Breast epithelium (tissue), 4 donors: ENCODE measurements at regions not wholly inside any gene's neighbourhood (a gene's known extent, or its start where the extent isn't known, plus 50 kb on each side); places are given as distances from the start of the nearest gene placed in this dataset.

Experiments
- DNase-seq, 2 donors: peaks; one replicate each; pipeline ENCODE4 v3.0.0-alpha.2; 2019; ENCODE audit warnings: low spot score in 2 of 2
- H3K27ac ChIP-seq, 2 donors: fragments of 200-600 bp; sonication (generic) in 1 of 2; one replicate each; pipeline ENCODE4 v1.5.1; 2016 to 2019; ENCODE audit warnings: mild to moderate bottlenecking in 1 of 2
- H3K27me3 ChIP-seq, 2 donors: fragments of 200-600 bp; sonication (generic) in 1 of 2; one replicate each; pipeline versions ENCODE4 v1.5.1 to v1.6.0; 2017 to 2019; ENCODE audit warnings: control low read depth in 1 of 2, mild to moderate bottlenecking in 1 of 2
- H3K36me3 ChIP-seq: fragments of 200-600 bp; one replicate; pipeline ENCODE4 v1.5.1; 2019
- H3K4me1 ChIP-seq, 2 donors: fragments of 200-600 bp; sonication (generic); one replicate each; pipeline ENCODE4 v1.5.1; 2016 to 2019; ENCODE audit warnings: control low read depth in 1 of 2
- H3K4me3 ChIP-seq, 3 donors: fragments of 200-600 bp; sonication (generic); 1 replicate in 2 of 3; 2 replicates in 1 of 3; pipeline ENCODE4 v1.5.1; 2016 to 2019; ENCODE audit warnings: mild to moderate bottlenecking in 3 of 3, moderate library complexity in 2 of 3
- H3K9me3 ChIP-seq, 2 donors: fragments of 200-600 bp; sonication (generic) in 1 of 2; one replicate each; pipeline ENCODE4 v1.5.1; 2016 to 2019; ENCODE audit warnings: control low read depth in 1 of 2
- POLR2A ChIP-seq: fragments of 450-650 bp; IDR thresholded peaks from one replicate; pipeline ENCODE4 v1.6.1; 2016; ENCODE audit warnings: antibody characterized with exemption, mild to moderate bottlenecking, moderate library complexity
- POLR2AphosphoS5 ChIP-seq, 3 donors: sonication (generic); formaldehyde crosslinking; IDR thresholded peaks; one replicate each; pipeline ENCODE4 v1.6.1; 2017; ENCODE audit warnings: antibody characterized with exemption in 3 of 3
- intact Hi-C: fragments of 100-400 bp; cut with DNase I; formaldehyde crosslinking; loops from one replicate; pipeline ENCODE4 v1.15.1; 2023; ENCODE audit warnings: low total_unique reads
- TF ChIP-seq, protein P1 (sequence below), 3 donors: fragments of 450-650 bp; IDR thresholded peaks; one replicate each; pipeline ENCODE4 v1.5.1; 2016 to 2017; ENCODE audit warnings: antibody characterized with exemption in 3 of 3, mild to moderate bottlenecking in 3 of 3, moderate library complexity in 3 of 3

DNA sequence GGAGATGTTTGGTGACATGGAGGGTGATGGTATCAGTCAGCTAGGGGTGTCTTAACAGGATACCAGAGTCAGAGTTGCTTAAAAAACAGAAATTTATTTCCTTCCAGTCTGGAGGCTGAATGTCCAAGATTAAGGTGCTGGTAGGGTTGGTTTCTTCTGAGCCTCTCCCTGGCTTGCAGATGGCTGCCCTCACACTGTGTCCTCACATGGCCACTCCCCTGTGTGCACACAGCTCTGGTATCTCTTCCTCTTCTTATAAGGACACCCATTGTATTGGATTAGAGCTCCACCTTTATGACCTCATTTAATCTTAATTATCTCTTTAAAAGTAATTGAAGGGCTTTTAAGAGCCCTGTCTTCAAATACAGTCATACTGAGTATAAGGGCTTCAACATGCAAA is 431.8 kb upstream of the MMS22L start:
- no peak overlapping the region for H3K27ac ChIP-seq
- H3K4me1 ChIP-seq, result no peaks in the 10 kb centered on the region
- no peaks in the 10 kb centered on the region for H3K27me3 ChIP-seq
- no peak for DNase-seq
- no peaks in the 10 kb centered on the region for H3K9me3 ChIP-seq
- H3K36me3 ChIP-seq, result no peaks in the 10 kb centered on the region
- intact Hi-C loops, result no loop called here
- H3K4me3 ChIP-seq, result no peak overlapping the region
- TF ChIP-seq, protein P1, sequence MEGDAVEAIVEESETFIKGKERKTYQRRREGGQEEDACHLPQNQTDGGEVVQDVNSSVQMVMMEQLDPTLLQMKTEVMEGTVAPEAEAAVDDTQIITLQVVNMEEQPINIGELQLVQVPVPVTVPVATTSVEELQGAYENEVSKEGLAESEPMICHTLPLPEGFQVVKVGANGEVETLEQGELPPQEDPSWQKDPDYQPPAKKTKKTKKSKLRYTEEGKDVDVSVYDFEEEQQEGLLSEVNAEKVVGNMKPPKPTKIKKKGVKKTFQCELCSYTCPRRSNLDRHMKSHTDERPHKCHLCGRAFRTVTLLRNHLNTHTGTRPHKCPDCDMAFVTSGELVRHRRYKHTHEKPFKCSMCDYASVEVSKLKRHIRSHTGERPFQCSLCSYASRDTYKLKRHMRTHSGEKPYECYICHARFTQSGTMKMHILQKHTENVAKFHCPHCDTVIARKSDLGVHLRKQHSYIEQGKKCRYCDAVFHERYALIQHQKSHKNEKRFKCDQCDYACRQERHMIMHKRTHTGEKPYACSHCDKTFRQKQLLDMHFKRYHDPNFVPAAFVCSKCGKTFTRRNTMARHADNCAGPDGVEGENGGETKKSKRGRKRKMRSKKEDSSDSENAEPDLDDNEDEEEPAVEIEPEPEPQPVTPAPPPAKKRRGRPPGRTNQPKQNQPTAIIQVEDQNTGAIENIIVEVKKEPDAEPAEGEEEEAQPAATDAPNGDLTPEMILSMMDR (IDR thresholded peaks at IDR 0.05), result no peak
- TF ChIP-seq POLR2AphosphoS5 (IDR thresholded peaks at IDR 0.05) (no peak), POLR2A (no peak)

DNA sequence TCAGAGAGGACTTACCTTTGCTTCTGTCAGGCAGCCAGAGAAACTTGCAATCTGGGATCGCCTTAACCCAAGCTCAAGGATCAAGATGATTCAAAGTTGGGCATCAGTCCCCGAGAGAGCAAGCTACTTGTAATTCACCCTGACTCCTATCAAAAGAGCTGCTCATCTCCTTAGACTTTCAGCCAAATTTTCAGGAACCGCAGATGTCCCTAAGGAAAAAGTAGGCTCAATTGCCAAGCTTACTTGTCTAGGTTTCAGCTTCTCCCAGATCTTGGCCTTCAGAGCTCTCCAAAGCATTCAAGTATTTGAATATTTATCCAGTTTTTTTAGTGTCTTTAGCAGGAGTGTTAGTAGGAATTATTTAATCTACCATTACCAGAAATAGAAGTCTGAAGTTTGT is 434.1 kb upstream of the MMS22L start:
- intact Hi-C loops, result no loop called here
- no peak for DNase-seq
- H3K4me3 ChIP-seq, result no peak overlapping the region
- no peaks in the 10 kb centered on the region for H3K4me1 ChIP-seq
- TF ChIP-seq POLR2AphosphoS5 (IDR thresholded peaks at IDR 0.05) (no peak), POLR2A (no peak)
- TF ChIP-seq, protein P1 (IDR thresholded peaks at IDR 0.05), result no peak
- no peak overlapping the region for H3K27ac ChIP-seq
- no peaks in the 10 kb centered on the region for H3K9me3 ChIP-seq
- H3K27me3 ChIP-seq, result no peaks in the 10 kb centered on the region
- no peaks in the 10 kb centered on the region for H3K36me3 ChIP-seq

DNA sequence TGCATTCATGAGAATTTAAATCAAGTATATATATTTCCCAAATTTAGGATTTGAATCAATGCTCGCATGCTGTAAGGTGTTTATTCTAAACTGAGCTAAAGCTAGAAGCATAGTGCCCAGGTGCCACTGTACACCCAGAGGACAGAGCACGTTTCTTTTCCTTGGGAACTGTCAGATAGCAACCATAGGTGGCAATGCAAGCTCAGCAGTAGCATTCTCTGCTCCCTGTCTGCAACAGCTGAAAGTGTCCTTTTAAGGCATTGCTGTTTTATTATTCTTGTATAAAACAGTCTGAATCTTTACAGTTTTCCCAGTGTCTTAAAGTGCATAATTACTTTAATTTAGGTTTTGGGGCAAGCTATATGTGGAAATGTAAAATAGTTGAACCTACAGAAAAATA is 443.4 kb upstream of the MMS22L start:
- Histone ChIP-seq H3K9me3 (no peaks in the 10 kb centered on the region), H3K27ac (no peak overlapping the region), H3K4me1 (no peaks in the 10 kb centered on the region), H3K27me3 (no peaks in the 10 kb centered on the region), H3K4me3 (no peak overlapping the region), H3K36me3 (no peaks in the 10 kb centered on the region)
- no peak for DNase-seq
- TF ChIP-seq, protein P1 (IDR thresholded peaks at IDR 0.05), result no peak
- no peak for TF ChIP-seq POLR2A
- TF ChIP-seq POLR2AphosphoS5 (IDR thresholded peaks at IDR 0.05), result no peak
- intact Hi-C loops, result no loop called here

DNA sequence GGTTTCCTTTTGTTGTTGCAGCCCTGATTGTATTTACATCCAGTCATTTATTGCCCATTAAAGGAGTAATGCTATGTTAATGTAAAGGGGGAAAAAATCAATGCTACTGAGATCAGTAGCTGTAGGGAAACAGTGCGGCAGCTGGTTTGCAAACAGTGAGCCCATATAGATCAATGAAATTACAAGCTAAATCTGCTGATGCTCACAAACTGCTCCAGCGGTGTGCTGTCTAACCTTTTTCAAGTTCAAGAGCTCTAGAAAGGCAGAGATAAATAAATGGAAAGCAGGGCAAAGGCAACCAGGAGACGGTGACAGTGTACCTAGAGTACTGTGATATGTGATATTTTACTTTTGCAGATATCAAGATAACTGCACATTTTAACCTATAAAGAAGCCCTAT is 449.0 kb upstream of the MMS22L start:
- H3K4me1 ChIP-seq, result no peaks in the 10 kb centered on the region
- no peak overlapping the region for H3K27ac ChIP-seq
- TF ChIP-seq POLR2A (no peak), POLR2AphosphoS5 (IDR thresholded peaks at IDR 0.05) (no peak)
- TF ChIP-seq, protein P1 (IDR thresholded peaks at IDR 0.05), result no peak
- no peaks in the 10 kb centered on the region for H3K9me3 ChIP-seq
- H3K4me3 ChIP-seq, result no peak overlapping the region
- no peaks in the 10 kb centered on the region for H3K36me3 ChIP-seq
- intact Hi-C loops, result no loop called here
- DNase-seq, result no peak
- no peaks in the 10 kb centered on the region for H3K27me3 ChIP-seq

DNA sequence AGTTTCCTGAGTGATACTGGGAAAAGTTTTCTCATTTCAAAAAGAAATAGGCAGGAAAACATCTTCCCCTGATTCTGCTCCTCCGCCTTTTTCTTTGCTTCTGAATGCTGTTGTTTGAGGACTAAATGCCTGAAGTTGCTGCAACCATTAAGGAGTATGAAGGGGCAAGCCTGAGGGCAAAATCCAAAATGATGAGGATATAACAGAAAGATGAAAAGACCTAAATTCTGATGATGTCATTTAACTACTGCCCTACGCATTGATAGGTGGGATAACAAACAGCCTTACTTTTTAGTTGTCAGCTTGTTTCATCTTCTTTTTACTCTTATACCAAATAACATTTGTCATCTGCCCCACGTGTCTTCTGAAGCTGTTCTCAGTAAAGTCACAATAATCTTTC is 474.6 kb upstream of the MMS22L start:
- Histone ChIP-seq H3K27me3 (no peaks in the 10 kb centered on the region), H3K9me3 (no peaks in the 10 kb centered on the region), H3K4me1 (no peaks in the 10 kb centered on the region), H3K36me3 (no peaks in the 10 kb centered on the region), H3K4me3 (no peak overlapping the region), H3K27ac (no peak overlapping the region)
- TF ChIP-seq, protein P1 (IDR thresholded peaks at IDR 0.05), result no peak
- TF ChIP-seq POLR2A, result no peak
- no peak for TF ChIP-seq POLR2AphosphoS5 (IDR thresholded peaks at IDR 0.05)
- intact Hi-C loops, result no loop called here
- DNase-seq, result no peak
